ENCODE measurements at regions not wholly inside any gene's neighbourhood (a gene's known extent, or its start where the extent isn't known, plus 50 kb on each side); places are given as distances from the start of the nearest gene placed in this dataset.

DNA sequence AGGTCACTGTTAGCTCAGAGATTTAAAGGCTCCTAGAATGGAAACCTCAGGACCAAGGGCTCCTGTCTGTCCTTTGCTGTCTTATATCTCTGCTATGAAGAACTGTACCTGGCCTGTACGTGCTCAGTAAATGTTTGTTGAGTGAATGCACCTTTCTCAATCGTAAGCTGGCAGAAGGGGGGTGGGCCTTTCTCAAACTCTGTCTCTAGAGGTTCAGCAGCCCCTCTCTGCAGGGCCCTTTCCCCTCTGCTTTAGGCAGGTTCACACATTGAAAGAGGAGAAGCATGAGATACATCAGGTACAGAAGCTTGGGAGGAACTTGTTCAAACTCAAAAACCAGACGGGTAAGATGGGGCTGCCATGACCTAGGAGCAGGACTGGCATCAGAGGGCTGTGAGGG is 155.6 kb downstream of the GOLGA6L4 start:
- TF ChIP-seq TCF4 (CRISPR knock-in tag; IDR thresholded peaks at IDR 0.05; ENCODE audit: borderline replicate concordance) (no peak), RARB (CRISPR knock-in tag; IDR thresholded peaks at IDR 0.05) (no peak), OSR1 (CRISPR knock-in tag; IDR thresholded peaks at IDR 0.05) (no peak), ESRRG (CRISPR knock-in tag; IDR thresholded peaks at IDR 0.05) (no peak), ZFP30 (CRISPR knock-in tag; IDR thresholded peaks at IDR 0.05) (no peak), ARNTL (CRISPR knock-in tag; IDR thresholded peaks at IDR 0.05; ENCODE audit: borderline replicate concordance, low read depth) (no peak), SNAI2 (CRISPR knock-in tag; IDR thresholded peaks at IDR 0.05) (no peak), GLIS3 (CRISPR knock-in tag; IDR thresholded peaks at IDR 0.05) (no peak), ZFP3 (CRISPR knock-in tag; IDR thresholded peaks at IDR 0.05) (no peak), TOX (CRISPR knock-in tag; IDR thresholded peaks at IDR 0.05; ENCODE audit: borderline replicate concordance) (no peak), PATZ1 (CRISPR knock-in tag; IDR thresholded peaks at IDR 0.05; ENCODE audit: borderline replicate concordance) (no peak), ZNF70 (CRISPR knock-in tag; IDR thresholded peaks at IDR 0.05) (no peak)
- TF ChIP-seq, protein P1, sequence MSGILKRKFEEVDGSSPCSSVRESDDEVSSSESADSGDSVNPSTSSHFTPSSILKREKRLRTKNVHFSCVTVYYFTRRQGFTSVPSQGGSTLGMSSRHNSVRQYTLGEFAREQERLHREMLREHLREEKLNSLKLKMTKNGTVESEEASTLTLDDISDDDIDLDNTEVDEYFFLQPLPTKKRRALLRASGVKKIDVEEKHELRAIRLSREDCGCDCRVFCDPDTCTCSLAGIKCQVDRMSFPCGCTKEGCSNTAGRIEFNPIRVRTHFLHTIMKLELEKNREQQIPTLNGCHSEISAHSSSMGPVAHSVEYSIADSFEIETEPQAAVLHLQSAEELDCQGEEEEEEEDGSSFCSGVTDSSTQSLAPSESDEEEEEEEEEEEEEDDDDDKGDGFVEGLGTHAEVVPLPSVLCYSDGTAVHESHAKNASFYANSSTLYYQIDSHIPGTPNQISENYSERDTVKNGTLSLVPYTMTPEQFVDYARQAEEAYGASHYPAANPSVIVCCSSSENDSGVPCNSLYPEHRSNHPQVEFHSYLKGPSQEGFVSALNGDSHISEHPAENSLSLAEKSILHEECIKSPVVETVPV (CRISPR knock-in tag; IDR thresholded peaks at IDR 0.05) = no peak
- TF ChIP-seq, protein P2, sequence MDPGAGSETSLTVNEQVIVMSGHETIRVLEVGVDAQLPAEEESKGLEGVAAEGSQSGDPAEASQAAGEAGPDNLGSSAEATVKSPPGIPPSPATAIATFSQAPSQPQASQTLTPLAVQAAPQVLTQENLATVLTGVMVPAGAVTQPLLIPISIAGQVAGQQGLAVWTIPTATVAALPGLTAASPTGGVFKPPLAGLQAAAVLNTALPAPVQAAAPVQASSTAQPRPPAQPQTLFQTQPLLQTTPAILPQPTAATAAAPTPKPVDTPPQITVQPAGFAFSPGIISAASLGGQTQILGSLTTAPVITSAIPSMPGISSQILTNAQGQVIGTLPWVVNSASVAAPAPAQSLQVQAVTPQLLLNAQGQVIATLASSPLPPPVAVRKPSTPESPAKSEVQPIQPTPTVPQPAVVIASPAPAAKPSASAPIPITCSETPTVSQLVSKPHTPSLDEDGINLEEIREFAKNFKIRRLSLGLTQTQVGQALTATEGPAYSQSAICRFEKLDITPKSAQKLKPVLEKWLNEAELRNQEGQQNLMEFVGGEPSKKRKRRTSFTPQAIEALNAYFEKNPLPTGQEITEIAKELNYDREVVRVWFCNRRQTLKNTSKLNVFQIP (CRISPR knock-in tag; IDR thresholded peaks at IDR 0.05; ENCODE audit: borderline replicate concordance, low read depth) = no peak
